AG04450 (cell line): ENCODE measurements at regions not wholly inside any gene's neighbourhood (a gene's known extent, or its start where the extent isn't known, plus 50 kb on each side); places are given as distances from the start of the nearest gene placed in this dataset.
A peak's percentile ranks its signal among the peaks of the same experiment; 100 is the strongest.
"Not testable (repeated sequence)": the region's sequence is repeated elsewhere in the genome, so short reads cannot be mapped to it uniquely, and the experiment has no call there.

Experiments
- CTCF ChIA-PET: fragments of 300-600, 350-600 bp; formaldehyde crosslinking; extraction: SDS; loops from one replicate; lab custom pipeline; 2022; ENCODE audit warnings: antibody characterized with exemption, inconsistent platforms; lab: Charles Lee
- POLR2A ChIA-PET: fragments of 350-600 bp; formaldehyde crosslinking; extraction: SDS; loops from one replicate; lab custom pipeline; 2021; ENCODE audit warnings: antibody characterized with exemption, inconsistent platforms; lab: Yijun Ruan, JAX
- DNase-seq: peaks from one replicate; pipeline ENCODE4 v3.0.0-alpha.2; 2011; ENCODE audit warnings: low read depth, low spot score
- H3K27ac ChIP-seq: one replicate; pipeline ENCODE4 v1.5.1; 2012; ENCODE audit warnings: low read depth, low read length, control low read depth
- H3K27me3 ChIP-seq: one replicate; pipeline ENCODE4 v1.6.0; 2012; ENCODE audit warnings: low read length; ENCODE audit not compliant: control insufficient read depth, insufficient read depth
- H3K4me3 ChIP-seq: 2 replicates; pipeline ENCODE4 v1.5.1; 2011; ENCODE audit warnings: mild to moderate bottlenecking, low read depth, low read length, control low read depth
- H3K9me3 ChIP-seq: 2 replicates; pipeline ENCODE4 v1.5.1; 2012; ENCODE audit warnings: low read length; ENCODE audit not compliant: control insufficient read depth, insufficient read depth
- CTCF ChIP-seq: IDR thresholded peaks from 2 replicates; pipeline ENCODE4 v1.5.1; 2011; ENCODE audit warnings: low read depth, low read length, control low read depth, inconsistent platforms

DNA sequence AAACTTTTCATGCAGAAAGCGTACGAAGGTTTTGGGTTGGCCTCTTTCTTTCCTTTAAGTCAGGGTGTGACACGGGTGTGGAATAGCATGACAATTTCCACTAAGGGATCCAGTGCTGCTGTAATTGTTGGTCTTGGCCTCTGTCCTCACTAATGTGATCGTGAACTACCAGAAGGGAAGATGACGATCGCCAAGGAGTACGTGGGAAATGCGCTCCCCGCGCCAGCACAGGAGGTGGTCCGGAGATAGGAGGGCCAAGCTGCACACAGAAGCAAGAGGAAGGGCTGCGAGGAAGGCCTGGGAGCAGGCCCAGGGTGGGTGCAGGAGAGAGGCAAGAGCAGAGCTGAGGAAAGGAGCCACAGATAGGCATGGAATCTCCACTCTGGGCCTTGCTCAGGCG is 79.7 kb upstream of the PODXL start:
- TF ChIP-seq CTCF = no peak
- Histone ChIP-seq H3K9me3 (no peaks in the 10 kb centered on the region), H3K27ac (no peak overlapping the region), H3K4me3 (no peak overlapping the region), H3K27me3 (peaks cover 2% of the 10 kb centered on the region)
- DNase-seq = no peak
- ChIA-PET CTCF (interaction anchor here (0.6 to 1.0 kb wide), 4 partner anchors 12 to 126 kb away, joined by 3 to 8 read pairs (median 5); no protein-coding TSS in a partner anchor), POLR2A (no interaction called here)

DNA sequence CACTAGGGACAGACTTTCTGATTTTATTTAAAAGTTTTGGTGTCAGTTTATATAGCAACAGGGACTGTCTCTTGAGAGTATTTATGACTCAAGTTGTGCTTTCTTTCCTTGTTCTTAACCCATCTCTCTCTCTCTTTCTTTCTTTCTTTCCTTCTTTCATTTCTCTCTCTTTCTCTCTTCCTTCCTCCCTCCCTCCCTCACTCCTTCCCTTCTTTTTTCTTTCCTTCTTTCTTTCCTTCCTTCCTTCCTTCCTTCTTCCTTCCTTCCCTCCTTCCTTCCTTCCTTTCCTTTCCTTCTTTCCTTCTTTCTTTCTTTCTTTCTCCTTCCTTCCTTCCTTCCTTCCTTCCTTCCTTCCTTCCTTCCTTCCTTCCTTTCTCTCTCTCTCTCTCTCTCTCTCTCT is 77.8 kb upstream of the PODXL start:
- H3K9me3 ChIP-seq, H3K27me3 ChIP-seq, H3K4me3 ChIP-seq, DNase-seq, POLR2A ChIA-PET, H3K27ac ChIP-seq, CTCF ChIA-PET: not testable (repeated sequence)

DNA sequence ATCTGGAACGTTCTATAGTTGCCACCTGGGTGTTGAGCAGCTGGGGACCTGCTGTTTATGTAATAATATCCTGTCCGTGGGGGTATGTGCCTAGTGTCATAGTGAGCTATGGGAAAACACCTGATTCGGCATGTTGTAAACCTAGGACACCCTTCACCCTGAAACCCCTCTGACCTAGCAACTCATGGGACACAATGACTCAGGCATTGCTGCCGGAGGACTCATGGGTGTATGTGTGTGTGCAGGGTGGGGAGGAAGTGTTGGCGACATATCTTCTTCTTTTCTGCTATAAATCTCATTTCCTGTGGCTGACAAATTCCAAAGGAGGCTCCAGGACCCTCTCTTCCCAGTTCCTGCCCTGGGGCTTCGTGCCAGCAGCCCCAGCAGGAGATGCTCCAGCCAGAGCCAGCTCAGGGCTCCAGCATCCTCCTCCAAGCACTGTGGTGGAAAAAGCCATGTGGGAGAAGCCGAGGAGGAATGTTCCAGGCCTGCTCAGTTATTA is 77.0 kb upstream of the PODXL start:
- Histone ChIP-seq H3K27me3 (no peaks in the 10 kb centered on the region), H3K9me3 (no peaks in the 10 kb centered on the region), H3K27ac (no peak overlapping the region), H3K4me3 (no peak overlapping the region)
- DNase-seq = no peak
- no peak for TF ChIP-seq CTCF
- ChIA-PET CTCF (interaction anchor here (1.0 to 1.3 kb wide), 2 partner anchors 56 to 120 kb away, joined by 3 to 4 read pairs; no protein-coding TSS in a partner anchor), POLR2A (interaction anchor here (0.5 kb wide), 1 partner anchor 18 kb away, joined by 5 read pairs; no protein-coding TSS in a partner anchor)

- no peaks in the 10 kb centered on the region for H3K9me3 ChIP-seq
- no peak overlapping the region for H3K4me3 ChIP-seq
- no peak overlapping the region for H3K27ac ChIP-seq
- CTCF ChIA-PET = interaction anchor here (0.7 kb wide), 1 partner anchor 25 kb away, joined by 3 read pairs; no protein-coding TSS in a partner anchor
- TF ChIP-seq CTCF = no peak
- no peak for DNase-seq
- POLR2A ChIA-PET = no interaction called here
- no peaks in the 10 kb centered on the region for H3K27me3 ChIP-seq
These were observed 74.0 kb upstream of the PODXL start for GRCh38 chr7:131630427-131630826.

GRCh38 chr7:131629217-131629882 is 72.9 kb upstream of the PODXL start:
- no peak for DNase-seq
- Histone ChIP-seq H3K4me3 (no peak overlapping the region), H3K9me3 (no peaks in the 10 kb centered on the region), H3K27ac (peak overlapping the region; percentile 11), H3K27me3 (no peaks in the 10 kb centered on the region)
- TF ChIP-seq CTCF = no peak
- ChIA-PET POLR2A (no interaction called here), CTCF (interaction anchor here (0.5 to 0.7 kb wide), 2 partner anchors 26 kb away, joined by 3 to 6 read pairs; no protein-coding TSS in a partner anchor)
